Muscle of back (tissue), 3 donors: ENCODE measurements at regions not wholly inside any gene's neighbourhood (a gene's known extent, or its start where the extent isn't known, plus 50 kb on each side); places are given as distances from the start of the nearest gene placed in this dataset.

Experiments used
- DNase-seq, 3 donors: peaks; one replicate each; pipeline versions ENCODE4 v3.0.0 to v3.0.0-alpha.2; 2013

DNA sequence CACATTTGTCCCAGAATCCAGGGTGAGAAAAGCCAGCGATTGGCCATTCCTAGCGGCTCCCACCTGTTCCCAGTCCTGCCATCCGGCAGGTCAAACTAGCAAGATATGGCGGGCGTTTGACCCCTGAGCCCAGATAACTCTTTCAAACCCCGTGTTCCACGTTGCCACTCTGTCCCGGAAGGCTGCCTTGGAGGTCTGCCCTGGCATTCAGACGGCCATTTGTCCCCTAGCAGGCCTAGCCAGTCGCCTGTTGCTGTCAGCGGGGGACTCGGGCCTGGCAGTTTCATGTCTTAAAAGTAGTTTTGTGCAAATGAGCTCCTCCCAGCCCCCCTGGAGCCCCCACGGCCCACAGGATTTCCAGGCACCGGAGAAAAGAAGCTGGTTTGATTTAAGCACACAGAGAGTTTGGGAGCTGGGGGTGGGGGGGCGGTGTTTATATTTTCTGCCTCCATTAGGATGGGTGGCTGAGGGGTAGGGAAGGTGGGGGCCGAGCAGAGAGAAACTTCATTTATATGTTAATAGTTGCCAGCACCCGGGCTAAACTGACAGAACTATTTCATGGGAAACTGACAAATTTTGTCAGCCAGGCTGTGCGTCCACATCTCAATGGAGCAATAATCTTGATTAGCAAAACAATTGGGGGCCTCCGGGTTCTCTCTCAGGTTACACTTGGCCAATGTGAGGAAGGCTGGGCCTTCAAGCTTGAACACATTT lies 240.9 kb upstream of the SALL1 start:
- DNase-seq = peak in 1 of 3 donors; percentile 3

DNA sequence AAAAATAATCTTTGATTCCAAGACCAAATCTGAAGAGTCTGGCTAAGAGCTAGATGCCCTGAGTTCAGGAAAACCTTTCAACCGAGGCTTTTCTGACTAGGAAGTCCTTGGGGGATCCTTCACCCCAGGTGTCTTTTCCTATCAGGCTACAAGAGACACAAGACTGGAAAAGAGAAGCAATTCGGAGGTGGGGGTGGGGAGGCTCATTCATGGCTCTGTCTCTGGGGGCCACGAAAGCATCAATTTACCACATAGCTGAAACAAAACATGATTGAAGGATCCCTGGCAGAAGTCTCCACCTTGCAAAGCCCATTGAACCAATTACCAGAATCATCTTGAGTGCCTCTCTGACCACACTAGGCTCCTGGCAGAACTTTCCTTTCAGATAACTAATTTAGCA lies 239.8 kb upstream of the SALL1 start:
- no peak for DNase-seq

DNA sequence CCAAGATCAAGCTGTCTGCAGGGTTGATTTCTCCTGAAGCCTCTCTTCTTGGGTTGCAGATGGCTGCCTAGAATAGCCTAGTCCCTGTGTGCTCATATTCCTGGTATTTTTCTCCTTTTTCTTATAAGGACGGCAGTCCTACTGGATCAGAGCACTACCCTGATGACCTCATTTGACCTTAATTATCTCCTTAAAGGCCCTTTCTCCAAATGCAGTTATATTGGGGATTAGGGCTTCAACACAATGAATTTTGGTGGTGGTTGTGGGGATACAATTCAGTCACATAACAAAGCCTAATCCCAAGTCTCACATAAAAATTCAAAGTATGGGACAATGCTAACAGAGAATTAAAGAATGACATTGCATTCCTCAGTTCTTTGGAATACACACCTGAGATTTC lies 238.8 kb upstream of the SALL1 start:
- DNase-seq = no peak

DNA sequence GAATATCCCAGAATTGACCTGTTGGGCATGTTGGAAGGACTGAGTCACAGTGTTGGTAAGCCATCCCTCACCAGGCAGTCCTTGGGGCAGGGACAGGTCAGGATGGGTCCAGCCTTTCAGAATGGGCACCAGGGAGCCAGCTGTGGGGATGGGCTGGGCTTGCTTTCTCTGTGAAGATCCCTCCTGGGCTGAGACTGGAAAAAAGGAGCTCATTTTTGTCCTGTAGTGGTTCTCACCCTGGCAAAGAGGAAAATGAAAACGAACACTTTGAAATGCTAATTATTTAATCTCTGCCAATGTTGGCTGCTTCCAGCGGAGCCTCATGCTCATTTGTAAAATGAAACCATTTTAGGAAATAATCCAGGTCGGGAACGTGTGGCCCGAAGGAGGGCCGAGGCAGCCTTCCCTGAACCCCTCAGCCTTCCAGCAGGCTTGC lies 237.5 kb upstream of the SALL1 start:
- DNase-seq = no peak

DNA sequence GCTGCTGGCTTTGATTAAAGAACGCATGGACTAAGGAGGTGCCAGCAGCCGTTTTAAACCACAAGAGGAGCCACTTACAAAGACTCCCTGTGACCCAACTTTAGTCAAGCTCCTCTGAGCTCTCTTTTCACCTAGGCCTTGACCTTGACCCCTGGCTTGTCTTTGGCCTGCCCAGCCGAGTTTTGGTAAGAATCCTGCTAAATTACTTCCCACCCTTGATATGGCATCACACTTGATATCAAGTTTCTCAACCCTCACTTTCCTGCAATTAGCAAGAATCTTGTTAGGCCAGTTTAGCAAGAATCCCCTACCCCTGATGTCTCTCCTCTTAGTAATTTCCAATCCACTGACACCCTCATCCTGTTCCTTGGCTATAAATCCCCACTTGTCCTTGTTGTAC lies 232.8 kb upstream of the SALL1 start:
- DNase-seq = no peak

DNA sequence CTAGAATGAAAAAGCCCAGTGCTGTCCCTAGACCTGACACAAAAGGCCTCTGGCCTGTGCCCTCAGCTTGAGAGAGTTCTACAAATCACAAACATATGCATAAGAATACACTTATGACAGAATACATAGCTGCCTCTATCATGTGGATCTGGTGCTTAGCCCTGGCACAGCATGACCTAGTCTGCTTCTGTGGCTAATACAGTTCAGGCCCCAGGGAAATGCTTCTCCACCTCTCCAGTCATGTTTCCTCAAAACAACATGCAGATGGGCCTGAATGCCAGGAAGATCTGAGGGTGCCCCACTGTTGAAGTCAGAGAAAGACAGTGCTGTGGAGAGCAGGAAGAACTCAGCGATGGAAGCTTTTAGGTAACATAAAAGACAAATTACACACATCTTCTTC lies 231.9 kb upstream of the SALL1 start:
- DNase-seq = no peak

DNA sequence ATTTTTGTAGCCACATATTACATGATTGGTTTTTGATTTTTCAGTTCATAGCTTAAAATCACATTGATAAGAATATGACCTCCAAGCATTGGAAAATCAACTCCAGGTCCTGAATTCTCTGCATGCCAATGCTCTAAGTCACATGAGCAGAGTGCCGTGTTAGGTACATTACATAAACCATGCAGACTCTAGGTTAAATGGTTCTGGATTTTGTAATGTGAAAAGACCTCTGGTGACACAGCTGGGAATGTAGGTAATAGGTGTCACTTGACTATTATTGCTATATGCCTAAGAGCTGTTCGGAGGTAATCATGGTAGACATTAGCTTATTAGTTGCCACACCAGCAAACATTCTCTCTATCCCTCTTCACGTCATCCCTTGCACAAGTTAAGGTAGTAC lies 231.1 kb upstream of the SALL1 start:
- no peak for DNase-seq

DNA sequence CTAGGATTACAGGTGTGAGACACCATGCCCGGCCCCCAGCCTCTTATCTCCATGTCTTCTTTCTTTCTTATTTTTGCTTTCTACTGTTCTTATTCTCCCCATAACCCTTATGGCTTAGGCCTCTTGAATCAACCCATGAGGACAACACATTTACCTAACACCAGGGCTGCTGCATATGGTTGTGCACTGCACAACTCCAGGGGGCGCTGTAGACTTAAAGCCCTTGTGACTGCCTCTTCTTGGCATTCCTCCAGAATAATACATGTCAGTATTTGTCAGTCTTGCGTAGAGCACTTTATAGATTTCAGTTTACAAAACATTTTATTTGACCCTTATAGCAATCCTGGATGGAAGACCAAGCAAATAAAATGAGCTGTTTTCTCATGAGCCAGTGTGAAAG lies 225.0 kb upstream of the SALL1 start:
- DNase-seq = no peak

DNA sequence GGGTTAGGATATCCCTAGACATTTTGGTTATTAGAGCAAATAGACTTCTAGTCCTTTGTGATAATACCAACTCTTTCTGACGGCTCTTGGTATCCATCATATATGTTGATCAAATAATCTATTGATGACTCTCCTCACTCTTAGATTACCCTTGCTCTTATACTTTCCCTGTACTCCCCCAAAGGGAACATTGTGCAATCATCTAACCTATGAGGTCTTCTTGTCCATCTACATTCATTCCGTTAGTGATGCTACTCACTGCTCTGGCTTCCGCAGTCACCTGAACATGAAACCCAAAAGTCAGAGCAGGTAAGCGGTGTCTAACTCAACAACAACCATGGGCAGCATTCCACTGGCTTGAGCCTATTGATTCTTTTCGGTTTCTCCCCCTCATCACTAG lies 223.7 kb upstream of the SALL1 start:
- no peak for DNase-seq

DNA sequence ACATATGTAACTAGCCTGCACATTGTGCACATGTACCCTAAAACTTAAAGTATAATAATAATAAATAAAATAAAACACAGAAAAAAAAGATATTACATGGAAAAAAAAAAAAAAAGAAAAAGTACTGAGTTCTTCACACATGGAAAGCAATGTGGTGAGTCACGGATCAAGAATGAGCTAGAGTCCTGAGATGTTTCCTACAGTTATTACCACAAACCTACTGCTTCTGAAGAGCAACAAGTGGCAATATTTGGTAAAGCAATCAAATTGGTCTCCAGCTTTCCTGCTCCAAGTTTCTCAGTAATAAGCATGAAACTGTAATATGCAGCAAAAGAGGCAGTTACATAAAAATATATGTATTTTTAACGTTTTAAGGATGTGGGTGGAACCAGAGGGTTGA lies 223.3 kb upstream of the SALL1 start:
- peak in 1 of 3 donors; percentile 62 for DNase-seq

DNA sequence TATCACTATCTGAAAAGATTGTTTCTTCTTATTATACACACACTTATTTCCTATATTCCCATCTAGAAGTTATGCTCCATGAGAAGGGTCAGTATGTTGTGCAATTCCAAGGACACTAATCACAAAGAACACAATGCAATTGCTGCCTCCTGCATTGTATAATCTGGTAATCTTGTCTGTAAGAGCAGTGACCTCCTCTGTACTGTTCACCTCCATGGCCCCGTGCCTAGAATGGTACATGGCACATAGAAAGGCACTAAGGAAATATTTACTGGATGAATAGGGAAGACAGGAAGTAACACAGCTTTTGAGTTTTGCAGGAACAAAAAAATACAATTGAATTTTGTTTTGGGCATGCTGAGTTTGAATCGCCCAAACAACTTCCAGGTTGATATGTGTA lies 214.6 kb upstream of the SALL1 start:
- no peak for DNase-seq

DNA sequence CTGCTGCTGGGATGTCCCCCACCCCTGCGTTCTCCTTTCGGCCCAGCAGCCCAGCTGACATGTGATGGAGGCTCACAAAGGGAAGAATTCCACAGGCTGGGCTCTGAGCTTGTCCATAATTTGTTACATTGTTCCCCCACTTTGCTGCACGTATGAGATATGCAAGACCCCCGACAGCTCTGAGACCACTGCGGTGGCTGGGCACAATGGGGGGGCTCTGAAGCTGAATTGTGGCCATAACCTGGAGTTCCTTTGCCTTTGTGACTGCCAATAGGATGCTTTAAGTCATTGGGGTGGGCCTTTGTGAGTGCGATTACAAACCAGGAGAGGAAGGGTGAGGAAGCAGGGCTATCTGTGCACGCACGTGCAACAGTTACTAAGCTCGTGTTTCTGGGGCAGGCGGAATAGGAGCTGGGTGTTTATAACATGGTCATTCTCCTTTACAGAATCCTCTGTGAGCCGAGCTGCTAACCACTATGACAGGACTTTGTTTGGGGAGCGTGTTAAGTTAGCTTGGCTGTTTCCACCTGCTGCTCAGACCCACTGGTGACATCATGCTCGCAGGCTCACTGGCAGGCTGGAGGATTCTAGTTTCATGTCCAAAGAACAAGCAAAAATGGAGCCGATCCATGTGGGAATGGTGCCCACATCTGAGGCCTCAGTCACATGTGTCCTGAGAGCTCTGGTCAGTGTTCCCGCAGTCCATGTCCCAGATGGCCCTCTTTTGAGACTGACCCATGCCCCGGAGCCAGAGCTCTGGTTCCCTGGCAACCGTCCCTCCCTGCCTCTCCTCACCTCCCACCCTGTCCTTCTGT lies 208.3 kb upstream of the SALL1 start:
- DNase-seq = peak in 2 of 3 donors; percentile 14 to 26

DNA sequence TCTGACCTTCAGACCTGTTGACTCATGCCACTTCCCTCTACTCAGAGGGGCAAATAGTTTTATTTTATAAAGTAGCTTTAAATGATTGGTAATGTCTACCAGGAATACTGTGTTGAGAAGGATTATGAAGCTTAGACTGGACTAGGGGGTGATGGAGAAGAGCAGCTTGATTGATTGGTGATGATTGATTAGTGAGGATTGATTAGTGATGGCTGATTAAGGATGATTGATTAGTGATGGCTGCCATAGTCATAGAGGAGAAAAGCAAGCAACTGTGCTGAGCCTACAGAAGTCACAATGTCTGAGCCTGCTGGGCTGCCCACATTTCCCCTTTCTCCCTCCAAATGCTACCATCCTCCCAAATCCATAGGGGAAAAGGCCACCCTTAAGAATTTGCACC lies 206.8 kb upstream of the SALL1 start:
- DNase-seq = no peak

DNA sequence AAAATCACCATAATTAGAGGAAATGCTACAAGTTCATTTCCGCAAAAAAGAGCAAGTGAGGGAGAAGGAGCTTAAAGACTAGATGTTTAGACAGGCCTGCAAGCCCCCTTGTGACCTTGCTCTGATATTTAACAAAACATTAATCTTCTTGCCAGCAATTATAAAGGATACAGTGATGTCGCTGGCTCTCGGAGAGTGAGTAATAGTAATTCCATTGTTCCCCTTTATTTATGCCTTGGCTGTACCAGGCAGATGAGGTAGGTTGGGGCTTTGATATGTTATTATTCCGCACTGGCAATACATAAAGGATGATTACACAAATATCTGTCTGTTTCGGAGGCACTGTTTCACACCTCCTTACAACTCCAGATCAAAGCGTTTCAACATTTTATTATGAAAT lies 204.8 kb upstream of the SALL1 start:
- DNase-seq = no peak

DNA sequence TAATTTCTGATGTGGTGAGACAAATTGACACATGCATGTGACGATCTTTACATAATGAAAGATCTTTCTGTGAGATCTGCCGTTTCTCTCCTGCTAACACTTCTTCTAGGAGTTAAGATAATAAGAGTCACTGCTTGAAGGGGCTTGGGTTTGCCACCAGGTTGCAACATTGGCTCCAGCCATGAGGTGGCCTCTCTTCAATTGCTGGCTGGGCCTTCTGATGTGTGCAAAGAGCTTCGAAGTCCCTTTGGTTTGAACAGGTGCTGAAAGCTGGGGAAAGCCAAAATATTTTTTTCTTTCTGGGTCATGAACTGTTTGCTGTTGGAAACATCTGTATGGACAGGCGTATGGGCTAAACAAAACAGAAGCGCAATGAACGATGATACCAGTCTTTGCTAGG lies 204.1 kb upstream of the SALL1 start:
- no peak for DNase-seq

DNA sequence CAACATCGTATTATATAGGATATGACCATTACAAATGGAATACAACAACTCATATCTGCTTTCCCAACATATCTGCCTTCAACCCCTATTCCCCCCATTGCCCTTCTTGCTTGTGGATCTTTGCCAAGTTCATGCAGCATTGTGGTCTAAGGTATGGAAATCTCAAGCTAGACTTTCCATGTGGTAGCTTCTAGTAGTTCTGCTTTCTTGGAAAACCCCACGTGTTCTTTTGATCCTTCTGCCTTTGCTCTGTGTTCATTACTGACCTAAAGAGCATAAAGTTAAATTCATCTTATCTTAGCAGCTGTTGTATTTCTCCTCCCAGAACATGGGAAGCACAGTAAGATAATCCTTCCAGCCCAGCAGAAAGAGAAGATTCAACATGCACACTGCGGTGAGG lies 202.0 kb upstream of the SALL1 start:
- no peak for DNase-seq

DNA sequence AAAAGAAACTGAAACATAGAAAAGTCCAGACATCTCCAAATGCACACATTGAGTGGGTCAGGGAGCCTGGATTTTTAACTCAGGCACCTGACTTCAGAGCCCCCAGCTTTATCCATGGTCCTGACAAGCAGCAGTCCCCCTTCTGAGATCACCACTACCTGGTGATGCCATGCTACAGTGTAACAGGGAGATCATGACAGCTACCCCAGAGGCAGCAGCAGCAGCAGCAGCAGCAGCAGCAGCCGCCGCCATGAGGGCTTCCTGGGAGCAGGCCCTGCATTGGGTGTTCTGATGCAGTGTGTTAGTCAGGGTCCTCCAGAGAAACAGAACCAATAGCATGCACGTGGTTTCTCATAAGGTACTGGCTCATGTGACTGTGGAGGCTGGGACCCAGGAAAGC lies 198.6 kb upstream of the SALL1 start:
- DNase-seq = no peak

DNA sequence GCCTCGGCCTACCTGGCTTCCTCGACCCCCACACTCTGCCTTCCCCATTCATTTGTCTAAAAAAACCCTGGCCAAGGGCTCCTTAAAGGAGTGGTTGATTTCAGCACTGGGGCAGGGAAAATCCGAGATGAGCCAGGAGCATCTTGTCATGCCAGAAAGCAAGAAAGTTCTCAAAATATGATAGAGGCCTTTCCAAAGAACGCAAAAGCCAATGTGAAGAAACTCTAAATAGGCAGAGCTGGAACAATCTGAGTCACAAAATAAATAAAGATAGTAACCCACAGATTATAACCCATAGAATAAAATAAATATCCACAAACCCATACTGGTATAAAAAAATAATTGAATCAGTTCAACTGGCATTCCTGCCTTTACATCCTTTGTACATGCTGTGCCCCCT lies 192.3 kb upstream of the SALL1 start:
- no peak for DNase-seq

DNA sequence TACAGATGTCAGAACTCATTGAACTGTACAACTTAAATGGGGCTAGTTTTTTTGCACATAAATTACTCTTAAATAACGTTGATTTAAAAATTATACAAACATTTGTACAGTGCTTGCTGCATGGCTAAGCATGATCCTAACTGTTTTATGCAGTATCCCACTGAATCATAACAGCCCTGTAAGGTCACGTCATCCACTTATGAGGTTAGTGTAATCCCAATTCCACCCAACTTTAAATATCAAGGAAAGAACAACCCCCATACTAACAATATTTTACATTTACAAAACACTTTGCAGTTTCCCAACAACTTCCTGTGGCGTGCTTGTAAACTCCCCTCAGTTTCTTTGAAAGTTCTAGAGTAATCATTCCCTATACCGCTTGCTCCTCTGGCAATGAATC lies 190.1 kb upstream of the SALL1 start:
- DNase-seq = no peak

DNA sequence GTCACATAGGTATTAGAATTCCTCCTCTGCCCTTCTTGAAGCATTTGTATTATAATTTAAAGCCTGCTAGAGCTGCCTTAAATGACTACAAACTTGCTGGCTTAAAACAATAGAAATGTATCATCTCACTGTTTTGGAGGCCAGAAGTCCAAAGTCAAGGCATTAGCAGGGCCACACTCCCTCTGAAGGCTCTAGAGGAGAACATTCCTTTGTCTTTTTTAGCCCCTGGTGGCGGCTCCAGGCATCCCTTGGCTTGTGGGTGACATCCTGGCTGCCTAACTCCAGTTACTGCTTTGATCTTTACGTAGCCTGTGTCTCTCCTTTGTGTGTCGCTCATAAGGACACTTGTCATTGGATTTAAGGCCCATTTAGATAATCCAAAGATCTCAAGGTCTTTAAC lies 186.6 kb upstream of the SALL1 start:
- no peak for DNase-seq

DNA sequence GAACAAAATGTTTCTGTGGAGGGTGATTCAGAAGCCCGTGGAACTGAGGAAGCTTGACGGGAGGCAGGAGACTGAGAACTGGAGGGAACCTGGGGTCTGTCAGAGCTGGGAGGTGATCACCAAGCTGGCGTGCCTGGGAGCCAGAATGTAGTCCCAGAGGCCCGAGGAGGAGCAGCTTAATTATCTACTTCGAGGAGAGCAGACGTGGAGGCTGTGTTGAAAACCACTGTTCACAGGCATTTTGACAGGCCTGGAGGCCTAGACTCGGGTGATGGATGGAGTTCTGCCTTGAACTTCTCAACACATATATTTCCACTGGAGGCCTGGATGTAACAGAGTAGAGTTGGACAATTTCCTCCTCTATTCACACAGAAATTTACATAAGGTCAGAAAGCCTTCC lies 177.7 kb upstream of the SALL1 start:
- no peak for DNase-seq

DNA sequence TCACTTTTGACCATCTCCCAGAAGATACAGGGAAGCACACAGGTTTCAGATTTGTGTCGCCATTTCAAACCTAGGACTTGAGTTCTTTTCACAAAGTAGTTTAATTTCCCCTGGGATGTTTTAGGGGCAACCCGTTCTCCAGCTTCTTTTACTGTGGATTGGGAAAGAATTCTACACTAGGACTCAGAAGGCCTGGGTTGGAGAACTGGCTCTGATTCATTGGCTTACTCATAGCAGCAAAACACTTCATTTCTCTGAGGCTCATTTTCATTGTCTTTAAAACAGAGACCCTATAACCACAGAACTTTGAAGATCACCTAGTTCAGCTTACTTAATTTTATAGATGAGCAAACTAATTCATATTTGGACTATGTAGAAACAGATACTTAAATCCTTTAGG lies 175.9 kb upstream of the SALL1 start:
- peak in 1 of 3 donors; percentile 20 for DNase-seq

DNA sequence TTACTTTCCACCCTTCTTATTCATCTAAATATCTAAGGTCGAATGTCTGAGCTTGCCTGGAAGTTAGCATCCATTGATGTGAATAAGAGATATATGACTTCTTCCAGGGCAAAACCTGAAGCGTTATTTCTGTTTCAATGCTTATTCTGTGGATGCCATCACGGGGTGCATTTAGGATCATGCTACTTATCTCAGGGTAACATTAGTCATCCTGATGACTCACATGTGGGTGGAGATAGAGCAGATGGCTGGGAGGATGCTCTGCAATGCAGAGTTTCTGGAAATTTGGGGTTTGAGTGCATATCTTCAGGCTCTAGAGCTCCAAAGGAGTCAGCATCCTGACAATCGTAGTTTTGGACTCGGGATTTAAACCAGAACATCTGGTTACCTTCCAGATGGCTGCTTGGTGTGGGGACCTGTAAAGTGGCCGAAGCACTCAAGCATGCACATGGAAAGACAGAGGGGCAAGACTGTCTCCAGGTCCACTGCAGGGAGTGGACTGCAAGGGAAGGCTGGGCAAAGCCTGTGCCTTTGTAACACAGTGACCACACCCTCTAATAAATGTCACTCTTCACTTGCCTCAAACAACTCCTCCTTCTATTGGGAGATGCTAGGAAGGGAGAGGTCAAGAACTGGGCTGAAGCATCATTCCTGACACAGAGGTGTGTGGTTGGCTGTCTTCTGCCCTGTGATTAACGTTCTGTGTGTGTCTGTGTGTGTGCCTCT lies 175.2 kb upstream of the SALL1 start:
- peak in 1 of 3 donors; percentile 49 for DNase-seq
